MV-4-11 (cell line): ENCODE measurements at regions not wholly inside any gene's neighbourhood (a gene's known extent, or its start where the extent isn't known, plus 50 kb on each side); places are given as distances from the start of the nearest gene placed in this dataset.

Experiments
- DNase-seq: peaks from one replicate; lab custom pipeline; 2025; lab: John Stamatoyannopoulos, UW

- no peak for DNase-seq
Measured at GRCh38 chr13:22287343-22287920, 616.6 kb downstream of the FGF9 start.

DNA sequence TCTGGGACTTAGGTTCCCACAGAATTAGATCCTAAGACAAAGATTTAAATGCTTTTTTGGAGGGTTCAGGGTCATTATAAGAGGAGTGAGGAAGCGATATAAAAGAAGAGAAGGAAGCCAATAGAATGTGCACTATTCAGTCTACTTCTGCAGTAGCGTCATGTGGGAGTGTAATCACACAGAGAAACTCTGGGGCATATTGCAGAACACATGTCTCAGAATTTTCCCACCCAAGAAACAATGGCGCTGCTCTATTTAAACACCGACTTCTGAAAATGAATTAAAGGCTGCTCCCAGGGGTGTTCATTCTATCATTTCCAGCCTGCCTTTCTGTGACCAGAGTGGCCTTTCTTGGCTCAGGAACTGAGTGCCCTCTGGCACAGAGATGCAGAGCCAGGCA, 617.6 kb downstream of the FGF9 start:
- no peak for DNase-seq

DNA sequence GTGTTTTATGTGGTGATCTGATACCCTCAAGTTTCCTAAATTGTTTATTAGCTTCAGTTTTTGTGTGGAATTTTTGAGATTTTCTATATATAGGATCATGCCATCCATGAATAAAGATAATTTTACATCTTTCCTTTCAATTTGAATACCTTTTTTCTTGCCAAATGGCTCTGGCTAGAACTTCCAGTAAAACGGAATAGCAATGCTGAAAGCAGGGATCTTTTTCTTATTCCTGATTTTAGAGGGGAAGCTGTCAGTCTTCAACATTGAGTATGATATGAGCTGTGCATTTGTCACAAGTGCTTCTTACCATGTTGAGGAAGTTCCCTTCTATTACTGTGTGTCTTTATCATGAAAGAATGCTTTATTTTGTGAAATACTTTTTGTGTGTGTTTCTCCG, 618.8 kb downstream of the FGF9 start:
- DNase-seq: no peak

- no peak for DNase-seq
Measured at GRCh38 chr13:22298530-22298929, 627.7 kb downstream of the FGF9 start.

GRCh38 chr13:22311734-22312404, 641.0 kb downstream of the FGF9 start:
- DNase-seq: no peak

DNA sequence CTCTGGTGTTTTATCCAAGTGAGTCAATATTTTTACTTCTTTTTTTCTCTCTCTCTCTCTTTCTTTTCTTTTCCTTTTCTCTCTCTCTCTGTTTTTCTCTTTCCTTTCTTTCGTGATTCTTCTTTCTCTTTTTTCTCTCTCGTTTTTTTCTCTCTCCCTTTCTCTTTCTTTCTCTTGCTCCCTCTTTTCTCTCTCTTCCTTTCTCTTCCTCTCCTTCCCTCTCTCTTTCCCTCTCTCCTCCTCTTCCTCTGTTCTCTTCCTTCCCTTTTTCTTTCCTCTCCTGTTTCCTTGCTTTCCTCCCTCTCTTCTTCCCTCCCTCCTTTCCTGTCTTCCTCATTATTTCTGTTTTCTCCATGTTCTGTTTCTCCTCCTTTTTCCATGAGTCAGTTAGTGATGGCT, 641.5 kb downstream of the FGF9 start:
- DNase-seq: no peak

DNA sequence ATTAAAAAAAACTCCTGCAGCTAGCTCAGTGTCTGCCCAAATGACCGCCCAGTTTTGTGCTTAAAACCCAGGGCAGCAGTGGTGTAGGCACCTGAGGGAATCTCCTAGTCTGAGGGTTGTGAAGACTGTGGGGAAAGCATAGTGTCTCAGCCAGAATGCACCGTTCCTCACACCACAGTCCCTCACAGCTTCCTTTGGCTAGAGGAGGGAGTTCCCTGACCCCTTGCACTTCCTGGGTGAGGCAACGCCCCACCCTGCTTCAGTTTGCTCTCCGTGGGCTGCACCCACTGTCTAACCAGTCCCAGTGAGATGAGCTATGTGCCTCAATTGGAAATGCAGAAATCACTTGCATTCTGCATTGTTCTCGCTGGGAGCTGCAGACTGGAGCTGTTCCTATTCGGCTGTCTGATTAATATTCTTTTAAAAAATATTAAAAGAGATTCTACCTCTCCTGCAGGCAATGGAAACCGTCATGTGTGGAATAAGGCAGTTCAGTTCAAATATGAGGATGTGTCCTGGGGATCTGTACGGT, 645.7 kb downstream of the FGF9 start:
- peak; percentile 62 for DNase-seq

- DNase-seq: no peak
Measured at GRCh38 chr13:22320991-22321390, 650.1 kb downstream of the FGF9 start.

- DNase-seq: no peak
Measured at GRCh38 chr13:22325761-22326160, 654.9 kb downstream of the FGF9 start.

- no peak for DNase-seq
Measured at GRCh38 chr13:22332416-22332815, 661.5 kb downstream of the FGF9 start.

- DNase-seq: peak; percentile 68
Measured at GRCh38 chr13:22336460-22336859, 665.6 kb downstream of the FGF9 start.

DNA sequence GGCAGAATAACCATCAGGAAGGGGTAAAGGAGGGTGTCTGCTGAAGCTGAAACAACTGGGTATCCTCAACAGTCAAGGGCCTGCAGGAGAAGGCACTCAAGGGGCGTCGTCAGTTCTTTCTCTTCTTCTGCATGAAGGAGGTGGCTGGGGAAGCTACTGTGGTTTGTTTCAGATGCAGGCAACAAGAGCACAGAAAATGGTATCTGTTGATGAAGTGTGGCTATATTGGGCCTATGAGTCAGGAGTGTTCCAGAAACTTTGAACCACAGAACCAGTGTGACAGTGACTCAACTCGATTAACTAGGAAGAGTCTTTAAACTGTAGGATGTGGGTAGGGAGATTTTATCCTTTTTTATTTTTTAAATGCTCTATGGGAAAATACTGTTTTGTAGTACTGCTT, 686.3 kb downstream of the FGF9 start:
- peak; percentile 94 for DNase-seq

GRCh38 chr13:22369090-22369489, 698.2 kb downstream of the FGF9 start:
- DNase-seq: no peak

- DNase-seq: no peak
Measured at GRCh38 chr13:22369840-22370239, 699.0 kb downstream of the FGF9 start.

- DNase-seq: no peak
Measured at GRCh38 chr13:22372261-22372660, 701.4 kb downstream of the FGF9 start.

DNA sequence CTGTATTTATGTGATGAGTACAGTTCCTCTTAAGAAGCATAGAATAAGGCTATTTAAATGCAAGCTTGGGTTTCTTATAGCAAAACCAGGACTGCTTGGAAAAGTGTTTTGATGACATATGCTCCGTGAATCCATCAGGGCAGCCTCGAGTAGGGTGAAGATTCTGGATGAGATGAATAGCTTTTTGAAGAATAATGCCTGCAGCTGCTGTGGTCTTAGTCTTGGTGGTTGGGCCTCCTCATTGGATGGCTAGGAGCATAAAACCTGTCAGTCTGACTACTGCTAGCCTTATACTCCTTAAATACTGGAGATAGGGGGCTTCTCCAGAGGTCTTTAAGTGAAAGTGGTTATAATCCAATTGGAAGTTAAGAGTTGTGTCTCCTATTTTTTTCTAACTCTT, 704.3 kb downstream of the FGF9 start:
- no peak for DNase-seq

- no peak for DNase-seq
Measured at GRCh38 chr13:22387899-22388298, 717.0 kb downstream of the FGF9 start.

DNA sequence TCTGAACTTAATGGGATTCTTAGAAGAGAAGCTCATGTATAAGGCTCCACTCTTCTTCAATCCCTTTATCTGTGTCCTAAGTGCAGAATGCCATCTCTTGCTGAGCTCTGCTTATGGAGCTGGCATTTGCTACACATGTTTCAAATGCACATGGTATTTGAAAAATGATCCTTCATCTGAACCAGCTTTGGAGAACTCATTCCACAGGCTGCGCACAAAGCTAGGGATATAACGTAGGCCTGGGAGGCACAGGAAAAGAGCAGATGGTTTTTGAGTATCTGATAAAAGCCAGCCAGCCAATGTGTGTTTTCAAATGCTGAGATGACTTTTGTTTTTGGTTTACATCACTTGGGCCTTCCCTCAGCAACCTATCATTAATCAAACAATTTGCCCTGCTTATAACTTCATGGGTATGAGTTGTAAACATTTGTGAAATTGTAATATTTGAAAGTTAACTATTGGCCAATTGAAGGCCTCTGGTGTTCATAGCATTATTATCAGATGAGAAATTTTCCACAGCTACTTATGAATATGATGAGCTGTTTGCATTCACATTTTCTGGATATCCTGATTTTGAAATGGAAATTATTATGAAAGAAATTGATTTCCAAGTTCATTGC, 729.0 kb downstream of the FGF9 start:
- no peak for DNase-seq

DNA sequence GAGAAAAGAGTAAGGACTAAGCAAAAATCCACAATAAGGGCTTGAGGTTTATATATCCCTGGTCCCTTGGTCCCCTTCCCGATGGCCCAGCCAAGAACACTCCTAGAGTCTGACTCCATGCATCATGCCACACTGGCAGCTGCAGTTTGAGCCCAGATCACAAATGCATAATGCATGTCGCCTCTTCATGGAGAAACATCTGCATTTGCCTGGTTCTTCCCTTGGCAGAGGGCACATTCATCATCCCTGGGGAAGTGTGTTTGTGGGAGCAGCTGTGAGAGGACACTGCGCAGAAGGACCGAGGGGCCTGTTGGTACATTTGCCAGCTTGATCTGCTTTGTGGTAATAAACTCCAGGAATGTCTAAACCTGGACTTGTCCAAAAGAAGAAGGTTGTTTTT, 731.8 kb downstream of the FGF9 start:
- no peak for DNase-seq

GRCh38 chr13:22403144-22403543, 732.3 kb downstream of the FGF9 start:
- DNase-seq: no peak

DNA sequence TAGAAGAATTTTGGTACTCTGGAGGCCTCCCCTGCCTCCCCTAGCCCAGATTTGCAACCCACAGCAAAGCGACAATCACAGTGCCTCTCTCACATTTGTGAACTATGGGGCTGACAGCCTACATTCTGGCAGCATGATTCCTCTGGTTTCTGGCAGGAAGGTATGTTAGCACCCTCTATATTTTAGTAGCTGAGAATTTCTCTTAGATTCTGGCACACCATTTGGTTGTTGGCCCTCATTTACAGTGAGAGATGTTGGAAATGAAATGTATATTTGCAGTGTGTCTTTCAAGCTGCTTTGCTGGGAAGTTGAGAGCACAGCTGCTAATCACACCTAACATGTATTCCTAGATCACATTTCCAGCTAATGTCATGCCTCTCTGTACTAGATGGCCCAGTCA, 735.0 kb downstream of the FGF9 start:
- no peak for DNase-seq

GRCh38 chr13:22412452-22412851, 741.6 kb downstream of the FGF9 start:
- DNase-seq: no peak

GRCh38 chr13:22422023-22422422, 751.1 kb downstream of the FGF9 start:
- no peak for DNase-seq

- no peak for DNase-seq
Measured at GRCh38 chr13:22422712-22423111, 751.8 kb downstream of the FGF9 start.
